GM19328 (cell line): ENCODE measurements at regions not wholly inside any gene's neighbourhood (a gene's known extent, or its start where the extent isn't known, plus 50 kb on each side); places are given as distances from the start of the nearest gene placed in this dataset.

Source experiments
- ATAC-seq: cut with Tn5 transposase; IDR thresholded peaks from one replicate; pipeline ENCODE4 v1.9.1; 2021; ENCODE audit warnings: mild to moderate bottlenecking, moderate library complexity; ENCODE audit not compliant: unreplicated experiment

DNA sequence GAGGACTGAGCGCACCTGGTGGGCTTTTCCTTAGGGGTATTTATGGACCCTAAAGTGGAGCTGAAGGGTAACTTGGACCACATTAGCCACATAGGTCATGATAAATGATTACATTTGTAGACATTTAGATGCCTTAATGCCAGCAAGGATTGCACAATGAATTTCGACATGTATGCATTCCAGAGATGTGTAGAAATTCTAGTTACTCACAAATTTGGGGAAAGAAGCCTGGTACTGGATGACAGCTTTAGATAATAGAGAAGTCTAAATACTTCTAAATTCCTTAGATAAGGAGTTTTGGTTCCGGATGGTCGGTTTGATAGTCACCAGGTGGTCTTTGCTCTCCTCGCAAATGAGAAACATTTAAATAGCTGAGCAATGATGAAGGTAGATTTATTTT lies 609.5 kb upstream of the PRKX start:
- ATAC-seq = no peak

DNA sequence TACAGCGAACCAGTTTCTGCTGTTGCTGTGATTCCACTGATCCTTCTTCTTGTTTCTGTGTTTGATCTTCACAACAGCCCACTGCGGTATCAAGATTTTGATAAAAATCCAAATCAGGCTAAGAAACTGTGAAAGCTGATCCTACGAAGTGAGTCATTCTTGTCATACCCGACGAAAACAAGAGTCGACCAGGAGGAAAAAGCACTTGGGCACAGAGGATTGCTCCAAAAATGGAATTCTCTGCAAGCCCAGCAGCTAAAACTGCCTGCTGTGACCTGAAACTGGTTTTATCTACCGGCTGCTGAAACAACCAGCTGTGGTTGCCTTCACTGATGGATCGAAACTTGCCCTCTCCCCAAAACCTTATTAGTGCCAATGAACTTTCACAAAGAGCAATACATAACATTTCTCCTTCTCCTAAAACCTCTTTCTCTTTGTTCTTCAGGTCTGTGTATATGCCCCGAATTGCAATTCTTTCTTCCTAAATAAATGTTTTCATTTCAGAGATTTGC lies 607.0 kb upstream of the PRKX start:
- no peak for ATAC-seq

DNA sequence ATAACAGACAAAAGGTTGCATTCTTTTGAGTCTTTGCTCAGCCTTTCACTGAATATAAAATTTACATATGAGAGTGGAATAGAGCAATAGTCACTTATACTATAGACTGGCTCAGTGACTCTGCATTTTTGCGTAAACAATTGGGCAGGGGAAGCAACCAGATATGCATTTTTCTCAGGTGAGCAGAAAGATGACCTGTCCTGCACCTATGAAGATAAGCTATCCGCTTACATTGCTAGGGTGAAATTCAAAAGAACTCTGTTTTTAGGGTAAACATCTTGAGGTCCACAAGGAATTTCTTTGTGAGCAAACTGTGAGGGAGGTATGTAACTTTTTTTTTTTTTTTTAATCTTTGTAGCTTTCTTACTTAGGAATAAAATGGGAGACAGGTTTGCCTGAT lies 602.4 kb upstream of the PRKX start:
- ATAC-seq = no peak

DNA sequence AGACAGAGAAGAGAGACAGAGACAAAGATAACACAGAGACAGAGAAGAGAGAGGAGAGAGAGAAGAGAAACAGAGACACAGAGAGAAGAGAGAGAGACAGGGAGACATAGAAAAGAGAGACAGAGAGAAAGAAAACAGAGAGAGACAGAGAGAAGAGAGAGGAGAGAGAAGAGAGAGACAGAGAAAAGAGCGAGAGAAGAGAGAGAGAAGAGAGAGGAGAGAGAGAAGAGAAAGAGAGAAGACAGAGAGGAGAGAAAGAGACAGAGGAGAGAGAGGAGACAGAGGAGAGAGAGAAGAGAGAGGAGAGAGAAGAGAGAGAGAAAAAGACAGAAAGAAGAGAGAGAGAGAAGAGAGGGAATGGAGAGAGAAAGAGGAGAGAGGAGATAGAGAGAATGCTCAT lies 601.1 kb upstream of the PRKX start:
- no peak for ATAC-seq

DNA sequence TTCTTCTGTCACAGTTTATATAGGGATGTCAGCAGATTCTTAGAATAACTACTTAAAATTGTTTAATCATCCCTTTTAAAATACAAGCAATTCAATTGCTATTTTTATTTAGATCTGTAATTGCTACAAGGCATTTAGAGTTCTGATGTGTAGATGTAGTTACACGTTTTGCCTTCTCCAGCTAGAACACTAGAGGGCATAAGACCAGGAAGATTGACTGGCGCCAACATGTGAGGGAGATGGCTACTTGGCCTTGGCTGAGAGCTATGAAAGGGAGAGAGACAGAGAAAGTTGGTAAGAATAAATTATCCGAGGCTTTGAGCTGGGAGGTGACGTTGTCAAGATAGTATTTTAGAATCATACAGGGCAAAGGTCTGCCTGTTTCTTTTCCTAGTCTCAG lies 563.7 kb upstream of the PRKX start:
- ATAC-seq = no peak

DNA sequence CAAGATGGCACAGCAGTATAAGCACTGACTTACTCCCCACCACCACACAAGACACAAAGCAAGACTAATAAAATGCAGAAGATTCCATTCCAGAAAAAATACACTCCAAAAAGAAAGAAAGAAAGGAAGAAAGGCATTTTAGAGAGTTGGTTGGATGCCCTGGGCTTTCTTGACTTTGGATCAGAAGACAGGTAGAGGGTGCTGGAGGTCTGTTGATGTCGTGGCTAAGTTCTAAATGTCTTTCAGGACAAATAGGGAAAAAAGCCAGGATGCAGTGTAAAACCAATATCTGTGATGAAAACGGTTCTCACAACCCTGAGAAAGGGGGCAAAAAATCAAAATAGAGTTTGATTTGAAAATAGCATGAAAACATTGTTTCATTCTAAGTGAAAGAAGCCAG lies 555.2 kb upstream of the PRKX start:
- no peak for ATAC-seq

DNA sequence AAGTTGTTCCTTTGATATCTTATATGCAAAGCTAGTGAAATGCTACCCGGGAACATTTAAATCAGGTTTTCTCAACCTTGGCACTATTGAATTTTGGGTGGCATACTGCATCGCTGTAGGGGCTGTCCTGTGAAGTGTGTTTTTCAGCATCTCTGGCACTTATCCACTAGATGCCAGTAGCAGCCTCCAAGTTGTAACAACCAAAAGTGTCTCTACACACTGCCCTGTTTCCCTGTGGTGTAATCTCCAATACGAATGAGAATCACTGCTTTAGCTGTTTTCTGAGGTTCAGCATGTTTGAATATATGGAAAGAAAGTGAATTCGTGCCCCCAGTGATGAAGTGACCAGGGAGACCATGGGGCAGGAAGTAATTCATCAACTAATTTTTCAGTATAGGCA lies 551.6 kb upstream of the PRKX start:
- ATAC-seq = no peak

DNA sequence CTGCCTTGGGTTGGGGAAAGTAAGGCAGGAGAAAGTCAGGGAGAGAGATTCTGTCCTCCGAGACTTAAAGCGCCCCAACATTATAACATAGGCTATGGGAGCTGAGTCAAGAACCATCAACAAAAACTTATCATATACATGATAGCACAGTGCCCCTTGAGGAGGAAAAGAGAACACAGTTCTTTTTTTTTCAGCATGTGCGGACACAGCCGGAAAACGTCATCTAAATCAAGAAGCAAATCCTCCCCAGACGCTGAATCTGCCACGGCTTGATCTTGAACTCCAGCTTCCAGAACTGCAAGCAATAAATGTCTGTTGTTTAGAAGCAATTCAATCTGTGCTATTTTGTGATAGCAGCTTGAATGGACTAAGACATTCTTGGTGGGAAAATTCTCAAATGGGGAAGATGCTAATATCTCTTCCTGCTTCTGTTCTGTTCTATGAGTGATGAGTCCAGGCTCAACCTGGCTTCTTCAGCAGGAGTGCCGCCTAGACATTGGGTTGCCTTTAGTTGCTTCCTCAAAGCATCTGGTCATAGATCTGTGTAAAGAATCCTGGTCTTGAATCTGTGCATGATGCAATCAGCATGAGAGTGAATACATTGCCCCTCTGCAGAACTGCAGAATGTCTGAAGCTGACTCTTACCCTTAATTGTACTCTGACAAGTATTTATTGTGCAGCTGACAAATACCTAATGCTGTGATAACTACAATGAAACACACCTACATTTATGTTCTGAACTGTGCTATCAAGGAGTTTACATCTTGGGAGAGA lies 549.8 kb upstream of the PRKX start:
- ATAC-seq = no peak

DNA sequence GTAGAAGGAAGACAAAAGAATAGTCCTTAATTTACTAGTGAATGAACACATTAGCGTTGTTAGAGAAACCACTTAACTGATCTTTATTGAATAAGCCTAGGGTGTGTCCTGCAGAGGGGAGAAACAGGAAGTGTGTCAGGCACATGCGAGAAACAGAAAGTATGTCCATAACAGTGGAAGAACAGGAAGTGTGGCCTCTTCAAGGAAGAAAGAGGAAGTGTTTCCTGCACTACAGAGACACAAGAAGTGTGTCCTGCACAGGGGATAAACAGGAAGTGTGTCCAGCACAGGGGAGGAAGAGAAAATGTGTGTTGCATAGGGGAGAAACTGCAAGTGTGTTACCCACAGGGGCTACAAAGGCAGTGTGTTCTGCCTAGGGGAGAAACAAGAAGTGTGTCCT lies 539.6 kb upstream of the PRKX start:
- no peak for ATAC-seq

DNA sequence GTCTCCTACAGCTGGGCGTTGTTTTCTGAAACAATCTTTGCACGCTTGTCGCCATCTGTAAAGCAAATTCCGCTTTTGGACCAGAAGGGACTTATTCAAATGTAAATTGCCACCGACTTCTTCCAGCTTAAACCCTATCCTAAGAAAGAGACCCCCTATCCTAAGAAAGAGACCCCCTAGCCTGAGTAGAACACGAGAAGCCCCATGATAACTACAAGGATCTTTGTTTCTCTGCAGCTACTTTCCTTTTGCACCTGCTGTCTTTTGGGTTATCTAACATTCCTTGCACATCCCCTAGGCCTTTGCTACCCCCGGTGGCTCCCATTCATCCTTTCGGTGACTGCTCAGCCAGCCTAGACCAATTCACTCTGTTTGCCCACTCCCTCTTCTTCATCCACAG lies 536.0 kb upstream of the PRKX start:
- ATAC-seq = no peak

DNA sequence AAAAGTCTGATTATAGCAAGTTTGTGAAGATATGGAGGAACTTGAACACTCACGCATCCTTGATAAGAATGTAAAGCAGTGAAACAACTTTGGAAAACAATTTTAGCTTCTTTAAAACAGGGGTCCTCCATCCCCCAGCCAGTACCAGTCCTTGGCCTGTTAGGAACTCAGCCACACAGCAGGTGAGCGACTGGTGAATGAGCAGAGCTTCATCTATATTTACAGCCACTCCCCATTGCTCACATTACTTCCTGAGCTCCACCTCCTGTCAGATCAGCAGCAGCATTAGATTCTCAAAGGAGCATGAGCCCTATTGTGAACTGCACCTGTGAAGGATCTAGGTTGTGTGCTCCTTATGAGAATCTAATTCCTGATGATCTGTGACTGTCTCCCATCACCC lies 530.3 kb upstream of the PRKX start:
- ATAC-seq = no peak

DNA sequence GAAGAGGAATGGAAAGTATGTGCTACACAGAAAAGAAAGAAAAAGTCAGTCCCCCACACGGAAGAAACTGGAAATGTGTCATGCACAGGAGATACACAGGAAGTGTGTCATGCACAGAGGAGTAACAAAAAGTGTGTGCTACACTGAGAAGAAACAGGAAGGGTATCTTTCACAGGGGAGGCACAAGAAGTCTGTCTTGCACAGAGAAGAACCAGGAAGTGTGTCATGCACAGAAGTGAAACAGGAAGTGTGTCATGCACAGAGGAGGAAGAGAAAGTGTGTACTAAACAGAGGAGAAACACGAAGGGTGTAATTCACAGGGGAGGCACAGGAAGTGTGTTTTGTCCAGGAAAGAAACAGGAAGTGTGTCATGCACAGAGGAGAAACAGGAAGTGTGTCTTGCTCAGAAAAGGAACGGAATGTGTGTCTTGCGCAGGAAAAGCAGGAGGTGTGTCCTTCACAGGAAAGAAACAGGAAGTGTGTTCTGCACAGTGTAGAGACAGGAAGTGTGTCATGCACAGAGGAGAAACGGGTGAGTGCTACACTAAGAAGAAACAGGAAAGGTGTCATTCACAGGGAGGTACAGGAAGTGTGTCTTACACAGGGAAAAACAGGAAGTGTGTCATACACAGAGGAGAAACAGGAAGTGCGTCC lies 527.2 kb upstream of the PRKX start:
- no peak for ATAC-seq

DNA sequence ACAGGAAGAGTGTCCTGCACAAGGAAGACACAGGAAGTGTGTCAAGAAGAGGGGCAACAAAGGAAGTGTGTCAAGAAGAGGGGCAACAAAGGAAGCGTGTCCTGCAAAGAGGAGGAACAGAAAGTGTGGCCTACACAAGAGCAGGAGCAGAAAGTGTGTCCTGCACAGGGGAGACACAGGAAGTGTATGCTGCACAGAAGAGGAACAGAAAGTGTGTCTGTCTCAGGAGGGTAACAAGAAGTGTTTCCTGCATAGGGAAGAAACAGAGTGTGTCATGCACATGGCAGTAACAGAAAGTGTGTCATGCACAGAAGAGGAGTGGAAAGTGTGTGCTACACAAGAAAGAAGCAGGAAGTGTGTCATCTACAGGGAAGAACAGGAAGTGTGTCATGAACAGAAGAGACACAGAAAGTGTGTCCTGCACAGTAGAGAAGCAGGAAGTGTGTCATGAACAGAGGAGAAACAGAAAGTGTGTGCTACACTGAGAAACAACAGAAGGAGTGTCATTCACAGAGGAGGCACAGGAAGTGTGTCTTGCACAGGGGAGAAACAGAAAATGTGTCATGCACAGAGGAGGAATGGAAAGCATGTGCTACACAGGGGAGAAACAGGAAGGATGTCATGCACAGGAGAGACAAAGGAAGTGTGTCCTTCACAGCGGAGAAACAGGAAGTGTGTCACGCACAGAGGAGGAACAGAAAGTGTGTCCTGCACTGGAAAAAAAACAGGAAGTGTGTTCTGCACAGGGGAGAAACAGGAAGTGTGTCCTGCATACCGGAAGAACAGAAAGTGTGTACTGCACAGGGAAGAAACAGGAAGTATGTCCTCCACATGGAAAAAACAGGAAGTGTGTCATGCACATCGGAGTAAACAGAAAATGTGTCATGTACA lies 526.4 kb upstream of the PRKX start:
- ATAC-seq = no peak

DNA sequence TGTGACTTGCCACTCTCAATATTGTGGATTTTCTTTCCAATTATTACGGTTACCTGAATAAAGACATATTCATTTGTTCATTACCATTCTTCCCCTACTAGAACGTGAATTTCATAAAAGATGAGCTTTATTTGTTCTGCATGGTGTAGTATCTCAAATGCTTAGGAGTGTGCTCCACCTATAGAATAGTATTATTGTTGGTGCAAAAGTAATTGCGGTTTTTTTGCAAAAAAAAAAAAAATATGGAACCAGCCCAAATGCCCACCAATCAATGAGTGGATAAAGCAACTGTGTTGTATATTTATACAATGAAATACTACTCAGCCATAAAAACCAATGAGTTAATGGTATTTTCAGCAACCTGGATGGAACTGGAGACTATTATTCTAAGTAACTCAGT lies 525.5 kb upstream of the PRKX start:
- no peak for ATAC-seq

DNA sequence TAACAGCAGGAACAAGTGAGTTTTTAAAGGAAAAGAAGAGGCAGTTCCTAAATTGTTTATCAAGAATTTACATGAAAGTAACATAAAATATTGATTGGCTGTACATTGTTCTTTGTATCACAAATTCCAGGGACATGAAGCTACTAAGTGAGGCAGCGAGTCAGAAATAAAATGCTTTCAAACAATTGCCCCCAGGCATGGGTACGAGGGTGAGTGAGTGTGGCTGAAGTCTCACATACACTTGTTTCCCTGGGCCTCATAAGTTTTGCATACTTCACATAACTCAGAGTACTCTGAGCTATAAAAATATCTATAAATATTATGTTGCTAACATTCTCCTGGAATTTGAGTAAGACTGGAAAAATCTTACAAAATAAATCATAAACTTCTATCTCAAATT lies 511.6 kb upstream of the PRKX start:
- ATAC-seq = no peak

DNA sequence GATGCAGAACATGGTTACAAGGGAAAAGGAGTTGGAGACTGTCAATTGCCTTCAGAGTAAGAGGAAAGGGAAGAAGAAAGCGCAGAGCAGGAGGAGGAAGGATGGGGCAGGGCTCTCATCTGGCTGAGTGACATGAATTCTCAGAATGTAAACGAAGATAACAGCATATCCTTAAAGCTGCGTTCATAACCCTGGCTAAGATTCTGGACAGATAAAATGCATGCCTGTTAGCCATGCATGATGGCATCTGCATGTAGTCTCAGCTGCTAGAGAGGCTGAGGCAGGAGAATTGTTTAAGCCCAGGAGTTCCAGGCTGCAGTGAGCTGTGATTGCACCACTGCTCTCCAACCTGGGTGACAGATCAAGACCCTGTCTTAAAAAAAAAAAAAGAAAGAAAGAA lies 493.5 kb upstream of the PRKX start:
- no peak for ATAC-seq

DNA sequence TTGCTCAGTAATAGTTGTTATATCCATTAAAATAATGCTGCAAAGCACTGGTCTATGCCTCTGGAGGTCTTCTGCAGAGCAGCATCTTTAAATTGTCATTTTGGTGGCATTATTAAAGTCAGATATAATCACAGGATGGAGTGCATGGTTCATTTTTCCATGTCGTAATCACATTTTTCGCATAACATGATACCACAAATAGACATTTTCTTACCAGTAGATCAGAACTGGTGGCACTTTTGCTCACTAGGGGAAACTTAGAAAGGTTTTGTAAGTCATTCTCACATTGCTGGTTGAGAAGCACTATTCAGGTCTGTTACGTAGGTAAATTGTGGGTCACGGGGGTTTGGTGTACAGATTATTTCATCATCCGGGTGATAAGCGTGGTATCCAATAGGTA lies 484.5 kb upstream of the PRKX start:
- ATAC-seq = no peak

DNA sequence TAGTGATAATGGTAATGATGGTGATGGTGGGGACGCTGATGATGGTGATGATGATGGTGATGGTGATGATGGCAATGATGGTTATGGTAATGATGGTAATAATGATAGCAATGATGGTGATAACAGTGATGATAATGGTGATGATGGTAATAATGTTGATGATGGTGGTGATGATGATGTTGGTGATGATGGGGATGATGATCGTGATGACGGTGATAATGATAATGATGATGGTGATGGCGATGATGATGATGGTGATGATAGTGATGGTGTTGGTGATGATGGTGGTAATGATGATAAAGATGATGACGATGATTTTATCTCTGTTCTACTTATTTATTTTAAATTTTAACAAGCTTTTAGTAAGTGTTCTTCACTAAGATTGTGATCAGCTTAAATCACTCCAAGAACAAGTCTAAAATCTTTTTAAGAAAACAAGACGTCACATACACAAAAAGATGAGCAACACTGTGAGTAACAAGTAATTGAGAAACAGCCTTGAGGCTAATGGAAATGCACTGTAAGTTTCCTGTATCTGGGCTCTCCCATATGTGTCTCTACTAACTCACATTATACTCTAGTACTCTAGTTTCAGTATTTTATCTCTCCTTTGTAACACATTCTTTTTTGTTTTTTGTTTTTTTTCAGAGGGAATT lies 480.2 kb upstream of the PRKX start:
- ATAC-seq = no peak

DNA sequence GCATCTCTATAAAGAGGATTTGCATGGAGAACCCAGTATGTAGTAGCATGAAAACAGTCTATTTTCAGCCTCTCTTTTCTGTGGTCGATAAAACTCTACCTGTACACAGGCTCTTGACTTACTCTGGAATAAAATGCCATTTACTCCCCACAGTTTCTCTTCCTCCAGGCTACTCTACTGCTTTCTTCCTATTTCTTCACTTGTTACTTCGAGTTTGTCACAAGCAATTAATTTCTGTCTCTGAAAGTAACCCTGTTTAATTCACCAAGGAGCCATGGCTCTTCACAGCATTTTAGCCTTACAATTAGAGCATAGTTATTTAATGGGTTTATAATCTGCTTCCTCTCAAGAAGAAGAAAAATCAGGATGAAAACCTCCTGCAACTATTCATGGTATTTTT lies 472.9 kb upstream of the PRKX start:
- no peak for ATAC-seq

DNA sequence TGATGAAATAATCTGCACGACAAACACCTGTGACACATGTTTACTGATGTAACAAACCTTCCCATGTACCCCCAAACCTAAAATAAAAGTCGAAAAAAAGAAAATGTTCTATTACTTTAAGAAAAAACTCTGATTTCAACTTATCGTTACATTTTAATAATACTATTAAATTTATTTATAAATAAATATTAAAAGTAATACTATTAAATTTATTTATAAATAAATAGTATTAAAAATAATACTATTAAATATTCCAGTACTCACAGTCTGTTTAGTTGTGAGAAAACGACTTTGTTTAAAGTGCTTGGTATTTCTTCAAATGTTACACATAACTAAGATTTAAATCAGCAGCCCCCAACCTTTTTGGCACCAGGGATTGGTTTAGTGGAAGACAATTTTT lies 471.6 kb upstream of the PRKX start:
- ATAC-seq = no peak

DNA sequence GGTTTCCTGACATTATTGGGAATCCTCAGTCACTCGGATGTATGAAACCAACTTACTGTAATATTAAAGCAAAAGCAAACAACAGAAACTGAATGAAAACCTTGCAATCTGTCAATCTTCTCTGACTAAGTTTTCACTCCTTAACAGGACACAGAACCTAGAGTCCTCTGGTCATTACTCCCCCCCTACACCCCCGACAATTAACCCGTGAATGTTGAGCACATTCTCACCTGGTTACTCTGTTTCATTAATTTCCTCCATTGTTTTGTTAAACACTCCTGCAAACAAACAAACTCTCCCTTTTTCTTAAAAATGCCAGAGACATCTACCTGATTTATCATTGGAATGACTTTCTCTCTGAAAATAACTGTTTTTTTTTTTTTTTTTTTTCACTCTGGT lies 469.0 kb upstream of the PRKX start:
- ATAC-seq = no peak
